CD4-positive, alpha-beta T cell (primary cell): ENCODE measurements at regions not wholly inside any gene's neighbourhood (a gene's known extent, or its start where the extent isn't known, plus 50 kb on each side); places are given as distances from the start of the nearest gene placed in this dataset.

Experiments used
- ATAC-seq: fragments of 200-7000 bp; cut with Tn5 transposase; one replicate; pipeline ENCODE4 v1.10.0; 2022; ENCODE audit warnings: mild to moderate bottlenecking; ENCODE audit not compliant: poor library complexity
- CTCF ChIA-PET: fragments of 350-600 bp; sonication (Branson Sonifier 250); formaldehyde crosslinking; loops from one replicate; lab custom pipeline; 2021; ENCODE audit warnings: antibody characterized with exemption, inconsistent platforms; lab: Charles Lee
- POLR2A ChIA-PET: fragments of 350-600 bp; sonication (Branson Sonifier 250); formaldehyde crosslinking; loops from one replicate; lab custom pipeline; 2021; ENCODE audit warnings: antibody characterized with exemption, inconsistent platforms; lab: Charles Lee
- DNase-seq, 14 experiments: peaks; one replicate each; pipeline ENCODE4 v3.0.0-alpha.2; 2013 to 2020; ENCODE audit warnings: mixed read lengths in 2 of 14
- H3K27ac ChIP-seq, 2 donors: one replicate each; pipeline versions ENCODE4 v1.5.1 to v1.7.0; 2013; ENCODE audit warnings: low read length in 2 of 2, low read depth in 1 of 2, mild to moderate bottlenecking in 1 of 2
- H3K27me3 ChIP-seq, 2 experiments: 1 replicate in 1 of 2; 2 replicates in 1 of 2; pipeline versions ENCODE4 v1.6.1 to v1.7.0; 2013; ENCODE audit warnings: low read length in 2 of 2, control low read depth in 1 of 2, mild to moderate bottlenecking in 1 of 2, moderate library complexity in 1 of 2; ENCODE audit not compliant: insufficient read depth in 2 of 2, control insufficient read depth in 1 of 2
- H3K36me3 ChIP-seq: one replicate; pipeline ENCODE4 v1.6.1; 2013; ENCODE audit warnings: low read length, control low read depth; ENCODE audit not compliant: insufficient read depth
- H3K4me1 ChIP-seq: one replicate; pipeline ENCODE4 v1.6.1; 2013; ENCODE audit warnings: low read length, control low read depth; ENCODE audit not compliant: insufficient read depth
- H3K4me3 ChIP-seq: one replicate; pipeline ENCODE4 v1.5.1; 2013; ENCODE audit warnings: mild to moderate bottlenecking, low read length, moderate library complexity
- H3K9me3 ChIP-seq, 2 experiments: 1 replicate in 1 of 2; 2 replicates in 1 of 2; pipeline versions ENCODE4 v1.6.1 to v1.7.0; 2013; ENCODE audit warnings: low read length in 2 of 2, mild to moderate bottlenecking in 2 of 2, control low read depth in 1 of 2, moderate library complexity in 1 of 2; ENCODE audit not compliant: control insufficient read depth in 1 of 2, insufficient read depth in 1 of 2
- H3K27ac Mint-ChIP-seq: one replicate; pipeline ENCODE4 v1.8.0; 2020; ENCODE audit warnings: mixed read lengths
- H3K27me3 Mint-ChIP-seq: one replicate; pipeline ENCODE4 v1.8.0; 2021; ENCODE audit warnings: mixed read lengths
- H3K36me3 Mint-ChIP-seq: one replicate; pipeline ENCODE4 v1.8.0; 2021; ENCODE audit warnings: low read depth, mixed read lengths
- H3K4me1 Mint-ChIP-seq: one replicate; pipeline ENCODE4 v1.8.0; 2021; ENCODE audit warnings: low read depth, mixed read lengths
- H3K4me3 Mint-ChIP-seq: one replicate; pipeline ENCODE4 v1.8.0; 2020; ENCODE audit warnings: mild to moderate bottlenecking, mixed read lengths
- H3K9me3 Mint-ChIP-seq: one replicate; pipeline ENCODE4 v1.8.0; 2020; ENCODE audit warnings: mixed read lengths
- CTCF ChIP-seq: fragments of 200-600 bp; IDR thresholded peaks from one replicate; pipeline ENCODE4 v1.8.0; 2022; ENCODE audit warnings: antibody characterized with exemption, mild to moderate bottlenecking
- intact Hi-C, 2 experiments: fragments of 100-400 bp; cut with DNase I in 1 of 2; cut with micrococcal nuclease in 1 of 2; formaldehyde crosslinking; loops; one replicate each; pipeline versions ENCODE4 v1.15.1 to v1.9.0; 2023 to 2025; cut with DNase I, micrococcal nuclease

GRCh38 chr1:5743435-5744095 lies 248.7 kb downstream of the NPHP4 start:
- H3K36me3 Mint-ChIP-seq: no peaks in the 10 kb centered on the region
- no peak for TF ChIP-seq CTCF
- ATAC-seq (no peak), DNase-seq (no peak)
- Histone ChIP-seq H3K4me1 (peaks cover 7% of the 10 kb centered on the region), H3K9me3 (no peaks in the 10 kb centered on the region), H3K27me3 (peaks cover 6 to 14% of the 10 kb centered on the region in 2 experiments), H3K27ac (no peak overlapping the region), H3K4me3 (no peak overlapping the region), H3K36me3 (no peaks in the 10 kb centered on the region)
- ChIA-PET CTCF (no interaction called here), POLR2A (no interaction called here)
- peaks cover 25% of the 10 kb centered on the region for H3K27me3 Mint-ChIP-seq
- no peaks in the 10 kb centered on the region for H3K4me1 Mint-ChIP-seq
- intact Hi-C loops: loop anchor here in 1 of 2 experiments (2.0 kb wide), 2 partner anchors 105 to 1091 kb away; no protein-coding TSS in a partner anchor
- H3K4me3 Mint-ChIP-seq: no peak overlapping the region
- H3K9me3 Mint-ChIP-seq: no peaks in the 10 kb centered on the region
- H3K27ac Mint-ChIP-seq: no peak overlapping the region

DNA sequence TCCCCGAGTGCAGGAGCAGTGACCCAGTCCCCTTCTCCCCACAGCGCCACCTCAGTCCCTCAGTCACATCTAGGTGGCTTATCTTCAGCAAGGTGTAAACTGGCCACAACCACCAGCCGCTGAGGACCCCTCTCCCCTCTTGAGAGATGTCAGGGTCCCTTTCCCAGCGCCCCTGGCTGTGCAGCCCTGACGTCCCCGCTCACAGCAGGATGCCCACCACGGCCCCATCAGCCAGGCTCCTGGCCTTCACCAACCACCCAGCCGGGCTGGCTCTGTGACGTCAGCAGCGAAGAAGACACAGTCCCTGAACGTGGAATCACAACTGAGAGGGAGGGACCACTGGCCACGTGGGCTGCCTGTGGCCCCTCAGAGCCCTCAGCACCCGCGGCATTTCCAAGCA lies 249.4 kb downstream of the NPHP4 start:
- no peak overlapping the region for H3K27ac Mint-ChIP-seq
- Histone ChIP-seq H3K36me3 (no peaks in the 10 kb centered on the region), H3K27me3 (peaks cover 6 to 14% of the 10 kb centered on the region in 2 experiments), H3K9me3 (no peaks in the 10 kb centered on the region), H3K4me3 (no peak overlapping the region), H3K27ac (no peak overlapping the region), H3K4me1 (peaks cover 7% of the 10 kb centered on the region)
- ChIA-PET CTCF (no interaction called here), POLR2A (no interaction called here)
- intact Hi-C loops: no loop called here
- no peaks in the 10 kb centered on the region for H3K36me3 Mint-ChIP-seq
- no peak for DNase-seq
- no peaks in the 10 kb centered on the region for H3K9me3 Mint-ChIP-seq
- no peak for ATAC-seq
- no peak overlapping the region for H3K4me3 Mint-ChIP-seq
- TF ChIP-seq CTCF: no peak
- H3K27me3 Mint-ChIP-seq: peaks cover 25% of the 10 kb centered on the region
- H3K4me1 Mint-ChIP-seq: no peaks in the 10 kb centered on the region

GRCh38 chr1:5742032-5742431 lies 250.2 kb downstream of the NPHP4 start:
- ATAC-seq (no peak), DNase-seq (no peak)
- no peaks in the 10 kb centered on the region for H3K9me3 ChIP-seq
- ChIA-PET CTCF (no interaction called here), POLR2A (no interaction called here)
- no peak for TF ChIP-seq CTCF
- Mint-ChIP-seq H3K27ac (no peak overlapping the region), H3K36me3 (no peaks in the 10 kb centered on the region), H3K4me1 (no peaks in the 10 kb centered on the region), H3K4me3 (no peak overlapping the region), H3K9me3 (no peaks in the 10 kb centered on the region), H3K27me3 (peaks cover 25% of the 10 kb centered on the region)
- H3K4me3 ChIP-seq: no peak overlapping the region
- H3K27ac ChIP-seq: no peak overlapping the region
- peaks cover 6 to 14% of the 10 kb centered on the region in 2 experiments for H3K27me3 ChIP-seq
- peaks cover 7% of the 10 kb centered on the region for H3K4me1 ChIP-seq
- H3K36me3 ChIP-seq: no peaks in the 10 kb centered on the region
- intact Hi-C loops: no loop called here
